K562 (cell line): ENCODE measurements at regions not wholly inside any gene's neighbourhood (a gene's known extent, or its start where the extent isn't known, plus 50 kb on each side); places are given as distances from the start of the nearest gene placed in this dataset.

Source experiments
- NR1H2 ChIP-seq: sonication (generic); formaldehyde crosslinking; IDR thresholded peaks from 2 replicates; pipeline ENCODE4 v1.4.0; 2020; ENCODE audit warnings: mild to moderate bottlenecking, missing genetic modification reagents
- ZNF140 ChIP-seq: fragments of 250-450 bp; sonication (Bioruptor Pico); IDR thresholded peaks from 2 replicates; pipeline ENCODE4 v1.8.0; 2021; ENCODE audit warnings: moderate library complexity, mild to moderate bottlenecking, inconsistent platforms
- TF ChIP-seq, protein P1 (sequence below), 3 experiments: IDR thresholded peaks in 2 of 3; conservative IDR thresholded peaks in 1 of 3; 2 replicates each; pipeline ENCODE4 v1.5.1; 2011 to 2012; ENCODE audit warnings: low read length in 3 of 3, mild to moderate bottlenecking in 3 of 3, control low read depth in 2 of 3, improper control_type of control experiment in 1 of 3, inconsistent platforms in 1 of 3, low read depth in 1 of 3, mixed read lengths in 1 of 3, moderate library complexity in 1 of 3; ENCODE audit not compliant: insufficient read depth in 2 of 3
- TF ChIP-seq, protein P2 (sequence below): sonication (generic); formaldehyde crosslinking; IDR thresholded peaks from 2 replicates; pipeline ENCODE4 v1.8.1; 2023; ENCODE audit warnings: mild to moderate bottlenecking, missing genetic modification reagents, moderate library complexity
- TF ChIP-seq, protein P3 (sequence below): sonication (generic); formaldehyde crosslinking; IDR thresholded peaks from 2 replicates; pipeline ENCODE4 v1.8.1; 2023; ENCODE audit warnings: mild to moderate bottlenecking, missing genetic modification reagents

DNA sequence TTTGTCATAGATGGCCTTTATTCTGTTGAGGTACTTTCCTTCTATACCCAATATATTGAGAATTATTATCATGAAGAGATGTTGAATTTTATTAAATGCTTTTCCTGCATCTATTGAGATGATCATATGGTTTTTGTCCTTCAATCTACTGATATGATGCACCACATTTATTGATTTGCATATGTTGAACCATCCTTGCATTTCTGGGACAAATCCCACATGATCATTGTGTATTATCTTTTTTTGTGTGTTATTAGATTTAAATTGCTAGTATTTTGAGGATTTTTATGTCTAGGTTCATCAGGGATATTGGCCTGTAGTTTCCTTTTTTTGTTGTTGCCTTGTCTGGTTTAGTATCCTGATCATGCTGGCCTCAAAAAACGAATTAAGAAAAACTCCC is 124.5 kb upstream of the CES5A start:
- TF ChIP-seq, protein P1, sequence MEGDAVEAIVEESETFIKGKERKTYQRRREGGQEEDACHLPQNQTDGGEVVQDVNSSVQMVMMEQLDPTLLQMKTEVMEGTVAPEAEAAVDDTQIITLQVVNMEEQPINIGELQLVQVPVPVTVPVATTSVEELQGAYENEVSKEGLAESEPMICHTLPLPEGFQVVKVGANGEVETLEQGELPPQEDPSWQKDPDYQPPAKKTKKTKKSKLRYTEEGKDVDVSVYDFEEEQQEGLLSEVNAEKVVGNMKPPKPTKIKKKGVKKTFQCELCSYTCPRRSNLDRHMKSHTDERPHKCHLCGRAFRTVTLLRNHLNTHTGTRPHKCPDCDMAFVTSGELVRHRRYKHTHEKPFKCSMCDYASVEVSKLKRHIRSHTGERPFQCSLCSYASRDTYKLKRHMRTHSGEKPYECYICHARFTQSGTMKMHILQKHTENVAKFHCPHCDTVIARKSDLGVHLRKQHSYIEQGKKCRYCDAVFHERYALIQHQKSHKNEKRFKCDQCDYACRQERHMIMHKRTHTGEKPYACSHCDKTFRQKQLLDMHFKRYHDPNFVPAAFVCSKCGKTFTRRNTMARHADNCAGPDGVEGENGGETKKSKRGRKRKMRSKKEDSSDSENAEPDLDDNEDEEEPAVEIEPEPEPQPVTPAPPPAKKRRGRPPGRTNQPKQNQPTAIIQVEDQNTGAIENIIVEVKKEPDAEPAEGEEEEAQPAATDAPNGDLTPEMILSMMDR (IDR thresholded peaks at IDR 0.05 in 2 of 3, conservative IDR thresholded peaks at IDR 0.05 in 1 of 3; ENCODE audit: insufficient read depth in 2 of 3, low read depth in 1 of 3, low read length in 3 of 3), result no peak
- TF ChIP-seq, protein P2, sequence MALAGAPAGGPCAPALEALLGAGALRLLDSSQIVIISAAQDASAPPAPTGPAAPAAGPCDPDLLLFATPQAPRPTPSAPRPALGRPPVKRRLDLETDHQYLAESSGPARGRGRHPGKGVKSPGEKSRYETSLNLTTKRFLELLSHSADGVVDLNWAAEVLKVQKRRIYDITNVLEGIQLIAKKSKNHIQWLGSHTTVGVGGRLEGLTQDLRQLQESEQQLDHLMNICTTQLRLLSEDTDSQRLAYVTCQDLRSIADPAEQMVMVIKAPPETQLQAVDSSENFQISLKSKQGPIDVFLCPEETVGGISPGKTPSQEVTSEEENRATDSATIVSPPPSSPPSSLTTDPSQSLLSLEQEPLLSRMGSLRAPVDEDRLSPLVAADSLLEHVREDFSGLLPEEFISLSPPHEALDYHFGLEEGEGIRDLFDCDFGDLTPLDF (CRISPR knock-in tag), result no peak
- TF ChIP-seq NR1H2 (CRISPR knock-in tag) (no peak), ZNF140 (CRISPR knock-in tag) (no peak)
- TF ChIP-seq, protein P3, sequence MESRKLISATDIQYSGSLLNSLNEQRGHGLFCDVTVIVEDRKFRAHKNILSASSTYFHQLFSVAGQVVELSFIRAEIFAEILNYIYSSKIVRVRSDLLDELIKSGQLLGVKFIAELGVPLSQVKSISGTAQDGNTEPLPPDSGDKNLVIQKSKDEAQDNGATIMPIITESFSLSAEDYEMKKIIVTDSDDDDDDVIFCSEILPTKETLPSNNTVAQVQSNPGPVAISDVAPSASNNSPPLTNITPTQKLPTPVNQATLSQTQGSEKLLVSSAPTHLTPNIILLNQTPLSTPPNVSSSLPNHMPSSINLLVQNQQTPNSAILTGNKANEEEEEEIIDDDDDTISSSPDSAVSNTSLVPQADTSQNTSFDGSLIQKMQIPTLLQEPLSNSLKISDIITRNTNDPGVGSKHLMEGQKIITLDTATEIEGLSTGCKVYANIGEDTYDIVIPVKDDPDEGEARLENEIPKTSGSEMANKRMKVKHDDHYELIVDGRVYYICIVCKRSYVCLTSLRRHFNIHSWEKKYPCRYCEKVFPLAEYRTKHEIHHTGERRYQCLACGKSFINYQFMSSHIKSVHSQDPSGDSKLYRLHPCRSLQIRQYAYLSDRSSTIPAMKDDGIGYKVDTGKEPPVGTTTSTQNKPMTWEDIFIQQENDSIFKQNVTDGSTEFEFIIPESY, result no peak
